ENCODE measurements at regions not wholly inside any gene's neighbourhood (a gene's known extent, or its start where the extent isn't known, plus 50 kb on each side); places are given as distances from the start of the nearest gene placed in this dataset.

DNA sequence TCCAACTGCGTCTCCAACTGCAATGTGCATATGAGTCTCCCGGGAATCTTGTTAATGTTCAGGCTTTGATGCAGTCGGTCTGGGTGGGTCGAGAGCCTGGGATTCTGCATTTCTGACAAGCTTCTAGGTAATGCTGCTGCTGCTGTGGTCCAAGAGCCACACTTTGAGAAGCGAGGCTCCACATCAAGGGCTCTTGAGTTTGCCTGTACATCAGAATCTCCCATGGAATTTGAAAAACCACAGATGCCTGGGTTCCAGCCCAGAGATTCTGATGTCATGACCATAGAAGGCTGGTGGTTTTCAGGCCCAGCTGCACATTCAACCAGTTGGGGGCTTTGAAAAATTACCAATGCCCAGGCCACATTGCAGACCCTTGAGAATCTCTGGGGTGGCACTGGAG lies 93.9 kb upstream of the TARDBP start:
- RAD21 ChIA-PET (ENCODE audit: unreplicated experiment) = interaction anchor here (1.4 kb wide), 1 partner anchor 406 kb away, joined by 3 read pairs; no protein-coding TSS in a partner anchor
- H3K4me3 ChIP-seq = no peak overlapping the region
- H3K9me3 ChIP-seq (replicated peaks; ENCODE audit: control insufficient read depth, insufficient read depth, low read length) = no peaks in the 10 kb centered on the region
- 49% methylated on average over 5 of the region's 5 CpGs for WGBS (ENCODE audit: insufficient coverage, insufficient replicate concordance, low lambda C conversion rate, missing lambda C conversion rate)
- peaks cover 9% of the 10 kb centered on the region for H3K4me1 ChIP-seq (ENCODE audit: control insufficient read depth, insufficient read depth, low read length)
- ATAC-seq (no peak), FAIRE-seq (no peak), DNase-seq (ENCODE audit: low read depth, low spot score) (no peak)
- no peaks in the 10 kb centered on the region for H3K79me2 ChIP-seq (ENCODE audit: control insufficient read depth, insufficient read depth, low read length)
- no peaks in the 10 kb centered on the region; a peak in 2 of 4 replicates for H3K27me3 ChIP-seq (replicated peaks in 1 of 2; ENCODE audit: control insufficient read depth in 2 of 2, insufficient read depth in 2 of 2, low read length in 1 of 2)
- SMC1A ChIA-PET (ENCODE audit: uncharacterized antibody, unreplicated experiment) = interaction anchor here (0.7 to 1.1 kb wide), 2 partner anchors 53 to 58 kb away, joined by 3 read pairs; no protein-coding TSS in a partner anchor
- no peak overlapping the region for H3K9ac ChIP-seq (ENCODE audit: control insufficient read depth, insufficient read depth, low read length)
- CTCF ChIA-PET = interaction anchor here (0.6 to 1.1 kb wide), 4 partner anchors 9 to 227 kb away, joined by 3 read pairs; no protein-coding TSS in a partner anchor
- POLR2A ChIA-PET = interaction anchor here (0.5 to 0.7 kb wide), 2 partner anchors 28 to 117 kb away, joined by 3 to 5 read pairs; no protein-coding TSS in a partner anchor
- no peak for TF ChIP-seq HDAC2 (IDR thresholded peaks at IDR 0.05)
- TF ChIP-seq LARP7 (IDR thresholded peaks at IDR 0.05) = no peak
- TF ChIP-seq TARDBP (IDR thresholded peaks at IDR 0.05; ENCODE audit: borderline replicate concordance) = no peak
- TF ChIP-seq USF2 (IDR thresholded peaks at IDR 0.05; ENCODE audit: borderline replicate concordance, low read depth, low read length) = no peak
- TF ChIP-seq, protein P1, sequence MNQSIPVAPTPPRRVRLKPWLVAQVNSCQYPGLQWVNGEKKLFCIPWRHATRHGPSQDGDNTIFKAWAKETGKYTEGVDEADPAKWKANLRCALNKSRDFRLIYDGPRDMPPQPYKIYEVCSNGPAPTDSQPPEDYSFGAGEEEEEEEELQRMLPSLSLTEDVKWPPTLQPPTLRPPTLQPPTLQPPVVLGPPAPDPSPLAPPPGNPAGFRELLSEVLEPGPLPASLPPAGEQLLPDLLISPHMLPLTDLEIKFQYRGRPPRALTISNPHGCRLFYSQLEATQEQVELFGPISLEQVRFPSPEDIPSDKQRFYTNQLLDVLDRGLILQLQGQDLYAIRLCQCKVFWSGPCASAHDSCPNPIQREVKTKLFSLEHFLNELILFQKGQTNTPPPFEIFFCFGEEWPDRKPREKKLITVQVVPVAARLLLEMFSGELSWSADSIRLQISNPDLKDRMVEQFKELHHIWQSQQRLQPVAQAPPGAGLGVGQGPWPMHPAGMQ (IDR thresholded peaks at IDR 0.05; ENCODE audit: borderline replicate concordance) = no peak
- TF ChIP-seq HSF1 (IDR thresholded peaks at IDR 0.05; ENCODE audit: low read depth, low read length) = no peak
- no peak for TF ChIP-seq BHLHE40 (IDR thresholded peaks at IDR 0.05; ENCODE audit: borderline replicate concordance in 1 of 2, low read depth in 2 of 2, low read length in 1 of 2)
- TF ChIP-seq MYB (IDR thresholded peaks at IDR 0.05; ENCODE audit: borderline replicate concordance, low read depth, low read length) = no peak
- no peak for TF ChIP-seq SMC3 (IDR thresholded peaks at IDR 0.05; ENCODE audit: borderline replicate concordance, low read length)
- no peak for TF ChIP-seq HDGF (IDR thresholded peaks at IDR 0.05)
- no peak for TF ChIP-seq ASH2L (IDR thresholded peaks at IDR 0.05; ENCODE audit: borderline replicate concordance, low read depth)
- no peak for TF ChIP-seq IRF4 (IDR thresholded peaks at IDR 0.05; ENCODE audit: low read depth, low read length)
- TF ChIP-seq TCF3 (IDR thresholded peaks at IDR 0.05; ENCODE audit: borderline replicate concordance, insufficient read depth, low read depth, low read length) = no peak
- no peak for TF ChIP-seq MLLT1 (IDR thresholded peaks at IDR 0.05)
- no peak for TF ChIP-seq ZNF274 (IDR thresholded peaks at IDR 0.05; ENCODE audit: insufficient read depth, insufficient read length)
- no peak for TF ChIP-seq NRF1 (conservative IDR thresholded peaks at IDR 0.05; ENCODE audit: low read depth, low read length)
- TF ChIP-seq NR2F1 (conservative IDR thresholded peaks at IDR 0.05) = no peak
- no peak for TF ChIP-seq NBN (IDR thresholded peaks at IDR 0.05)
- intact Hi-C loops (cut with micrococcal nuclease; ENCODE audit: unreplicated experiment) (no loop called here), in situ Hi-C loops (cut with MboI) (no loop called here)
- no peak overlapping the region for H3K27ac ChIP-seq (ENCODE audit: control insufficient read depth, insufficient read depth)
- no peak overlapping the region for H3K4me2 ChIP-seq (ENCODE audit: control insufficient read depth, insufficient read depth)
- H2AFZ ChIP-seq (ENCODE audit: control insufficient read depth, low read depth, low read length) = no peak overlapping the region
- no peaks in the 10 kb centered on the region for H3K36me3 ChIP-seq (ENCODE audit: control insufficient read depth in 2 of 2, insufficient read depth in 2 of 2, low read length in 1 of 2)
- H4K20me1 ChIP-seq (ENCODE audit: control insufficient read depth, insufficient read depth) = no peaks in the 10 kb centered on the region
- no TSS peak for BruUV-seq (replicated peaks)

All from GM12878 (cell line).